ENCODE measurements at regions not wholly inside any gene's neighbourhood (a gene's known extent, or its start where the extent isn't known, plus 50 kb on each side); places are given as distances from the start of the nearest gene placed in this dataset.

GRCh38 chr16:6993544-6993943 lies 339.1 kb upstream of the RBFOX1 start:
- no peak for DNase-seq

- DNase-seq: no peak
These were observed 343.8 kb upstream of the RBFOX1 start for GRCh38 chr16:6988846-6989245.

- DNase-seq: no peak
These were observed 354.7 kb upstream of the RBFOX1 start for GRCh38 chr16:6977916-6978315.

DNA sequence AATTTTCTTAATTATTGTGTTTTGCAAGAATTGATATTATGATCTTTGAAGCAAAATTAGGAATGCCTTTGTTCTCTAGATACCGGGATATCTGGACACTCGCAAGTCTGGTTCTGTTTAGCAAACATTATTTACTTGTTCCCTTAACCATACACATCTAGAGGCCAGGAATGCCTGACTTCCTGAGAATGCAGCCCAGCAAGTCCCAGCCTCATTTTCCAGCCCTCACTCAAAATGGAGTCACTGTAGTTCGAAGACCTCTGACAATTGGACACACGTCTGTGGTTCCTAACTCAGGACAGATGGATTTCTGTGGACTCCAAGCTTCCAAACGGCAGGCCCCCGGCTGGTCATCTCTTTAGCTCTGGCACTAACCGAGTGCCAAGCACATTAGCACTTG lies 355.4 kb upstream of the RBFOX1 start:
- no peak for DNase-seq

DNA sequence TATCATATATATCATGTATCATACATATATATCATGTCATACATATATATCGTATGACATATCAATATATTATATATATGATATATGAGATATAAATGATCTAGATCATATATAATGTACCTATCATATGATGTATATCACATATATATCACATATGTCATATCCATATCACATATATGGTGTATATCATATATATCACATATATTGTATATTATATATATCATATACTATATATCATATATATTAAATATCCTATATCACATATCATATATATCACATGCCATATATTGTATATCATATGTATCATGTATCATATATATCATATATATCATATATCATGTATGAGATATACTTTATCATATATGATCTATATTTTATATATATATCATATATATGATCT lies 355.9 kb upstream of the RBFOX1 start:
- DNase-seq: no peak

DNA sequence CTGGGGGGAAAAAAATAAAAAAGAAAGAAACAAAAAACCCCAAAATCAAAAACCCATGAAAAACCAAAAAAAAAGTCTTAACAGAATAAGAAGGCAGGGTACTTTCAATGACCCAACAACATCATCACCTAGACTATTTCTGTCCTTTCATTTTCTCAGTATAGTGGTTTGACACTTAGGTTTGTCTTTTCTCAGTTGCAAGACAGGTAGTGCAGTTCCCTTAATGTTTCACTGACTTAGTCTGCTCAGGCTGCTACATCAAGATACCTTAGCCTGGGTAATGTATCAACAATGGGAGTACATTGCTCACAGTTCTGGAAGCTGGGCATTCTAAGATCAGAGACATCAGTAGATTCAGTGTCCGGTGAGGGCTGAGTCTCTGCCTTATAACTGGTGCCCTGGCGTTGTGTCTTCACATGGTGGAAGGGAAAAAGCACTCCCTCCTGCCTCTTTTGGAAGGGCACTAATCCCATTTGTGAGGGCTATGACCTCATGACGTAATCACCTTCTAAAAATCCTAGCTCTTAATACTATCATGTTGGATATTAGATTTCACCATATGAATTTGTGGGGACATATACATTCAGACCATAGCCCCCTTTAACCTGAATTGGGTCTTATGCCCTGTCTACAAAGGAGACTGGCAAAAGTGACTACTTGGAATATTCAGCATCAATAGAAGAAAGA lies 362.3 kb upstream of the RBFOX1 start:
- DNase-seq: no peak

- no peak for DNase-seq
These were observed 363.1 kb upstream of the RBFOX1 start for GRCh38 chr16:6969594-6969993.

- no peak for DNase-seq
These were observed 364.8 kb upstream of the RBFOX1 start for GRCh38 chr16:6967796-6968320.

- DNase-seq: no peak
These were observed 365.7 kb upstream of the RBFOX1 start for GRCh38 chr16:6966925-6967324.

- no peak for DNase-seq
These were observed 368.0 kb upstream of the RBFOX1 start for GRCh38 chr16:6964679-6965078.

GRCh38 chr16:6961704-6962103 lies 370.9 kb upstream of the RBFOX1 start:
- no peak for DNase-seq

GRCh38 chr16:6958184-6958583 lies 374.5 kb upstream of the RBFOX1 start:
- DNase-seq: no peak

- no peak for DNase-seq
These were observed 375.0 kb upstream of the RBFOX1 start for GRCh38 chr16:6957681-6958080.

DNA sequence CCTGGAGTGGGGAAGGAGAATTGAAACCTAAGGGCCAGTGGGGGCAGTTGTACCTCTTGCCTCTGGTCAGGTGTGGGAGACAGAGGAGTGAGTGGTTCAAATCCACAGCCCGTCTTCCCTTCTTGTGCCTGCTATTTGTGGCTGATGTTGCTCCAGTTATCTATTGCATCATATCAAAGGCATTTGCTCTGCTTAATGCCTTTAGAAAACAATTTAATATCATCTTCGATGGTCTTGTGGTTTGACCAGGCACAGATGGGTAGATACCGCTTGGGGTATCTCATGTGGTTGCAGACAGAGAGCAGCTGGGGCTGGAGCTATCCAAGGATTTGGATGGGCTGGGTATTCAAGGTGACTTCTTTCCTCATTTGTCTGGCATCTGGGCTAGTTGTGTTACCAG lies 376.1 kb upstream of the RBFOX1 start:
- no peak for DNase-seq

- no peak for DNase-seq
These were observed 377.3 kb upstream of the RBFOX1 start for GRCh38 chr16:6955303-6955702.

GRCh38 chr16:6949240-6949639 lies 383.4 kb upstream of the RBFOX1 start:
- no peak for DNase-seq

DNA sequence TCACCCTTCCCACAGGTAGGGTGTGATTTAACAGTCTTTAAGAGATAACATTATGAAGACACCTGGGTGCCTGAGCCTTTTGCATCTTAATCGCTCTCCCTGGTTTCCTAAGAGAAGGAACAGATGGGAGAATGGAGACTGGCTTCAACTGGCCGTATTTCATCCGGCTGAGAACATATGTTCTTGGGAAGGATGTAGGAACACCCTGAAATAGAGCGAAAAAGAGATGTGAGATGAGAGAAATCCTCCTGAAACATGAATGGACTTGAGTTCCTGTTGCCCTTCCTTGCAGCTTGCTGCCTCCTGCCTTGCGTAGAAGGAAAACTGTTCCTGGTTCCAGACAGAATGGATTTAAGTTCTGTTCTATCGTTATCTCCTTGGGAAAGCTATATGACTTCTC lies 385.4 kb upstream of the RBFOX1 start:
- no peak for DNase-seq

- DNase-seq: no peak
These were observed 385.8 kb upstream of the RBFOX1 start for GRCh38 chr16:6946802-6947201.

- DNase-seq: no peak
These were observed 386.5 kb upstream of the RBFOX1 start for GRCh38 chr16:6946106-6946505.

DNA sequence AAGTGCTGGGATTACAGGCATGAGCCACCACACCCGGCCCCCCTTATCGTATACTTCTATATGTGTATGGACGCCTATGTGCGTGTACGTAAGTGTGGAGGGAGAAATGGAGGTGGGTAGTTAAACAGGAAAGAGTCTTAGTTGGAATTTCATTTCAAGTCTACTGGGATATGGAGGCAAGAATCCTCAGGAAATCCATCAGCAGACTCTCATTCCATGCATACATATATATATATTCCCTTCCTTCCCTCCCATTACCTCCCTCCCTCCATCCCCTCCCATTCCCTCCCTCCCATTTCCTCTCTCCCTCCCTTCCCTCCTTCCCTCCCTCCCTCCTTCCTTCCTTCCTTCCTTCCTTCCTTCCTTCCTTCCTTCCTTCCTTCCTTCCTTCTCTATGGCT lies 391.7 kb upstream of the RBFOX1 start:
- no peak for DNase-seq

DNA sequence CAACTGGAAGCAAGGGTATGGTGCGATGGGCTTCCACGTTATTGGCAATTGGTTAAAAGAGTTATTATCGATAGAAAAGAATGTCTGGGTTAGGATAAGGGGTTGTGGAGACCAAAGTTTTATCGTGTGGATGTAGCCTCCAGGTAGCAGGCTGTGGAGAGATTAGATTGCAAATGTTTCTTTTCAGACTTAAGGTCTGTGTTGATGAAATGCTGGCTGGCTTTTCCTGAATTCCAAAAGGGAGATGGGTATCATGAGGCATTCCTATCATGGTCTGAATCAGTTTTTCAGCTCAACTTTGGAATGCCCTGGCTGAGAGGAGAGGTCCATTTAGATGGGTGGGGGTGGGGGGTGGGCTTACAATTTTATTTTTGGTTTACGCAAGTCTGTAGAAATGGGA lies 395.0 kb upstream of the RBFOX1 start:
- DNase-seq: no peak

DNA sequence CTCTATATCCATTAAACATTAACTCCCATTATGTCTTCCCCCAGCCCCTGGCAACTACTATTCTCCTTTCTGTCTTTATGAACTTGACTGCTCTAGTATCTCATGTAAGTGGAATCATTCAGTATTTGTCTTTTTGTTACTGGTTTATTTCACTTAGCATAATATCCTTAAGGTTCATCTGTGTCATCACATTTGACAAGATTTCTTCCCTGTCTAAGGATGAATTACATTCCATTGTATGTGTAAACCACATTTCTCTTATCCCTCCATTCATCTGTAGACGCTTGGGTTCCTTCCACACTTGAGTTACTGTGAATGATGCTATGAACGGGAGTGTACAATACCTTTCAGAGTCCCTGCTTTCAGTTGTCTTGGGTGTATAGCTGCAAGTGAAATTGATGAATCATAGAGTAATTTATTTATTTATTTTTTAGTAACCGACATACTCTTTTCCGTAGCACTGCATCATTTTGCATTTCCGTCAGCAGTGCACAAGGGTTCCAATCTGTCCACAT lies 399.7 kb upstream of the RBFOX1 start:
- DNase-seq: no peak

- DNase-seq: no peak
These were observed 402.8 kb upstream of the RBFOX1 start for GRCh38 chr16:6929868-6930267.

GRCh38 chr16:6926762-6927161 lies 405.9 kb upstream of the RBFOX1 start:
- DNase-seq: no peak

DNA sequence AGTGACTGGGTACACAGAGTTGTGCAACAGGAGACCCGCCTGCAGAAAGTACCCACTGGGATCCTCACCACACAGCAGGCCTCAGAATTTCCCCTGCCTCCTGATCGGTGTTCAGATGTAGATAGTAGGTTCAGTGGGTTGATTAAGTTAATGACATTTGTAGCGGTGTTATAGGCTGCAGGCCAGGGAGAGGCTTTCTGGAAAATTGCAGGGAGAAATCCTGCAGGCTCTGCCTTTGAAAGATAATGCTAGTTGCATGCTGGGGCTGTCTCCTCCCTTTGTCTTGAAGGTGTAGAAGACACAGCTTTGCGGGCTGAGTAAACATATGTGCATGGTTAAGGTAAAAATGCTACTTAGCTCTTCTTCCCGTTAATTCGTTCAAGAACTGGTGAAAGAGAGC lies 406.3 kb upstream of the RBFOX1 start:
- no peak for DNase-seq

Data from CD4-positive, alpha-beta T cell treated with Interleukin-21 for 1 hour (primary cell).